ENCODE measurements at regions not wholly inside any gene's neighbourhood (a gene's known extent, or its start where the extent isn't known, plus 50 kb on each side); places are given as distances from the start of the nearest gene placed in this dataset.

- DNase-seq, result no peak
Measured at GRCh38 chr4:53809816-53810215, 218.5 kb upstream of the LNX1 start.

DNA sequence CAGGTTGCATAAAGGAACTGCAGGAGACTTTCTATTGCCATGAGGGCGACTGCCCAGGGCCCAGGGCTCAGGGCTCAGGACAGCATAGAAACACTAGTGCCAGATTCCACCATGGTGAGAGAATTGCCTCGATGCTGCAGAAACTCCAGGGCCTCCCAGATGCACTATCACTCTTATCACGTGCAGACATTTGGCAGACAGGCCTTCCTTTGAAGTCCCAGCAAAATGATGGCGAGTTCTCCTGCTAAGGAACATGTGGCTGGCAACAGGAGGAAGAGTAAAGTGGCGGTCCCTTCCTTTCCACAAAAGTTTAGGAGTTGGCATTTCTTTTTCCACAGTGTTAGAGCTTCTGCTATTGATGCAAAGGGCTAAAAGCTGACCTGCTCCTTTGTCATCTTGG is 214.0 kb upstream of the LNX1 start:
- no peak for DNase-seq

DNA sequence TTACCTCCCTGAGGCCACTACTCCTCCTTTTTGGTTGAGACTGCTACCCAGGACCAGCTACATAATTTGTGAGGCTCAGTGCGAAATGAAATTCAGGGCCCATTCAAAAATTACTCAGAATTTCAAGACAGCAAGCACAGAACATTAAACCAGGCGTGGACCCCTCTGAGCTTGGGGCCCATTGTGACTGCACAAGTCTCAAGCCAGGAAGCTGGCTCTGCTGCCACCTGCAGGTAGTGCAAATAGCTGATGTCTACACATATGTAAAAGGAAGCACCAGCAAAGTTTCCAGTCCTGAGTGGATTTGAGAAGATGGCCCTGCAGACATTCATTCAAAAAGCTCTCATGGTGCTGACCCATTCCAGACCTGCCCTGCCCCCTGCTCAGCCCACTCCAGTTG is 213.4 kb upstream of the LNX1 start:
- DNase-seq, result no peak

- no peak for DNase-seq
Measured at GRCh38 chr4:53802500-53802899, 211.2 kb upstream of the LNX1 start.

DNA sequence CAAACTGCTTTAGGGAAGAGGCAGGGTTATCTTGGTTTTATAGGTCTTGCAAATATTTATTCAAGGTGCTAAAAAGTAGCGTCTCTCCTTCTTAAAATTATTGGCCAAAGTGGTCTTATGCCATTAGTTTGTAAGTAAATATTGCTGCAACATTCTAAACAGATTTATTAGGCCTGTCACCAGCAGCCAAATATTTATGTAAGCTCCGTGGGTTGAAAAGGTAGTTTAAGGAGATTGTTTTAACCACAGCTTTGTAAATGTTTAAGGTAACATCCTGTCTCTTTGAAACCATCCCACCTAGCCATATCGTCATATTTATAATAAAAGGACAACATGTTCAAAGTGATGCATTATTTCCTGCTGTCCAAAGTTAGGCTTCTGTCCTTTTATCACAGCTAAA is 210.1 kb upstream of the LNX1 start:
- no peak for DNase-seq

DNA sequence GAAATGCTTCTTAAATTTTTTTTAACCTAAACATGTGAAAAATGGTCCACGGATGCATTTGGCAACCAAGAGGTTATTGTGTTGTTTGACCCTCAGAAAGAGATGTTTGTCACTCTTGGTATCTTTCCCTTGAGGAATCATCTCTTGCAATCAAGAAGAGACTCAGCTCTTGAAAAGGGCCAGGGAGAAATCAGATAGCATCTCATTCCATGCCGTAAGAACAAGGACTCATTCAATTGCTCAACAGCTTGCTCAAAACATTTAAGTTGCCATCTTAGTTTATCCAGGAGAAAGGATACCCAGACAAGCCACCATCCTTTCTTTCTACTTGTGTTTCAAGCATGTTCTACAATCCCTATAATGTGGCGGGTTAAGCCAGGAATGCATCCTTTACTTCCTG is 209.5 kb upstream of the LNX1 start:
- no peak for DNase-seq

DNA sequence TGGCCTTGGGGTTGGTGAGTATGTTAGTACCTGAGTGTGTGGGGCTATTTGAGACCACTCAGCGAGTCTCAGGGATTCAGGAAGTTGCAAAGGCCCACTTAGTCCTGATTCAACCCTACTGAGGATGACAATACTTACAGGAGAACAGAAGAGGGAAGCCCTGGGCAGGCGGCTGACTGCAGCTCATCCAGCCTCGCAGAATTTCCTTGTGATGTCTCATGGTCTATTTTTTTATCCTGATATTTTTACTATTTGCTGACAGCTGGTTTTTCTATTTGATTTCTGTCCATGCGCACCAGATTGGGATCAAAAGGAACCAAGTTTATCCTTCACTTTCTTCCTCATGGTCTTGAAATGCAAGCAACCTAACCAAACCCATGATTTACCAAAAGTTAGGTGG is 201.8 kb upstream of the LNX1 start:
- no peak for DNase-seq

- DNase-seq, result no peak
Measured at GRCh38 chr4:53790286-53790685, 199.0 kb upstream of the LNX1 start.

GRCh38 chr4:53788621-53789020 is 197.3 kb upstream of the LNX1 start:
- no peak for DNase-seq

GRCh38 chr4:53788011-53788410 is 196.7 kb upstream of the LNX1 start:
- DNase-seq, result no peak

- no peak for DNase-seq
Measured at GRCh38 chr4:53786632-53787031, 195.3 kb upstream of the LNX1 start.

- DNase-seq, result no peak
Measured at GRCh38 chr4:53785996-53786395, 194.7 kb upstream of the LNX1 start.

DNA sequence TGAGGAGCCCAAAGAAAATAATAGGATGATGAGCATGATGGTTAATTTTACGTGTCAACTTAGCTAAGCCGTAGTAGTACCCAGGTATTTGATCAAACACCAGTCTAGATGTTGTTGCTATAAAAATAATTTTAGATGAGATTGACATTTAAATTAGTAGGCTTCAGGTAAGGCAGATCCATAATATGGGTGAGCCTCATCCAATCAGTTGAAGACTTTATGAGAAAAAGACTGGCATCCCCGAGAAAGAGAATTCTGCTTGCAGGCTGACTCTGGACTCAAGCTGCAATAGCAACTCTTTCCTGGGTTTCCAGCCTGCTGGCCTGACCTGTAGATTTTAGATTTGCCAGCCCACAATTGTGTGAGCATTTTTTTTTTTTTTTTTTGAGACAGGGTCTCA is 192.8 kb upstream of the LNX1 start:
- no peak for DNase-seq

GRCh38 chr4:53783208-53783859 is 192.0 kb upstream of the LNX1 start:
- no peak for DNase-seq

DNA sequence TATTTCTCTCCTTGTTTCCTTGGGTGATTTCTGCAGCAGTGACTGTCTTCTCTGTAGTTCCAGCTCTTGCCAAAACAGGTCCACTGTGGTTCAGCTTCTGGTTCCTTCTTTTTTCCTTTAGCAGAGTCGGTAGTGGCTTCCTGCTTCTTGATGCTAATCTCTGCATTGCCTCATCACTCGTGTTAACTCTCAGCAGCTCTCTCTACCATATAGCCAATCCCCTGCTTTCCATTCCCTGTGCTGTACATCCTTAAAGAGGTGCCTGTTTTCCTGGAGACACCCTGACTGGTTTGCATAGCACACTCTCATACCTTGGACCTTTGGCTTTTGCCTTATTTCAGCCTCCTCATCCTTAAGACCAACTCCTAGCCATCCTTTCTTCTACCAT is 191.2 kb upstream of the LNX1 start:
- no peak for DNase-seq

- DNase-seq, result no peak
Measured at GRCh38 chr4:53781629-53782457, 190.6 kb upstream of the LNX1 start.

DNA sequence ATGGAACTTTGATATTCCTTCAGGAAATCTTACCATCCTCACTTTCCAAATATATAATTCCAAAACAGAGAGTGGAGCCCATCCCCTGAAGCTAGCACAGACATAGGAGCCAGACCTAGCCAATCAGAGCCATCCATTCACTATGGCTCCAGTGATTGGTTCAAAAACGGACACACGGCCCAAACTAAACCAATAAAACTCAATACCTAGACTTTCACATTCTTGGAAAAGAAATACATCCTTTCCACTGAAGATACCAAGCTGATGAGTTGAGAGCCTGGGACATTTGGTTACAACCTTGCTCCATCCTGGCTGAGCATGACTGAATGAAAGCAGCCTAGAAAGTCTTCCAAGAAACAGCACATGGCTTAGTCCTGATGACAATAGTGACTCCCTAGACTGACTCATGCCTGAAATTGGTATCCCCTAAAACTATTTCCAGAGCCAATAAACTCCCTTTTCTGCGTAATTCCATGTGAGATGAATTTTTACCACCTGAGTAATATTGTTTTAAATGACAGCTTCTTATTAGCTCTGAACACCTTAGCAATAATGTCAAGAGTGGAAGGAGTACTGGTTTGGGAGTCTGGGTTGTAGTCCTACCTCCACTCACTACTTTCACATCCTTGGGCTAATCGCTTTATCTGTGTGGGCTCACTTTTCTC is 189.6 kb upstream of the LNX1 start:
- no peak for DNase-seq

DNA sequence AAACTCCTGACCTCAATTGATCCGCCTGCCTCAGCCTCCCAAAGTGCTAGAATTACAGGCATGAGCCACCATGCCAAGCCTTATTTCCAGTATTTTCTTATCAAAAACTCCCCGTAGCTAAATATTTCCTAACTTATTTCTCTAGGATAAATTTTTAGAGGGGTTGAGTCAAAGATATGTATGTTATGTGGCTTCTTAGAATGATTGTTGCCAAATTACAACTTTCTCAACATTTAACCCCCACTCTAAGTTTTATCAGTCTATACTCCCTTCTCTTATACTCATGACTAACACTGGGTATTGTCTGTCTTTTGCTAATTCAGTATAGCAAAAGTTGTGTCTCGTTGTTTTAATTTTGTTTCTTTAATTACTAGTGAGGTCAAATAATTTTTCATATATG is 187.7 kb upstream of the LNX1 start:
- no peak for DNase-seq

GRCh38 chr4:53778155-53778554 is 186.9 kb upstream of the LNX1 start:
- DNase-seq, result no peak

DNA sequence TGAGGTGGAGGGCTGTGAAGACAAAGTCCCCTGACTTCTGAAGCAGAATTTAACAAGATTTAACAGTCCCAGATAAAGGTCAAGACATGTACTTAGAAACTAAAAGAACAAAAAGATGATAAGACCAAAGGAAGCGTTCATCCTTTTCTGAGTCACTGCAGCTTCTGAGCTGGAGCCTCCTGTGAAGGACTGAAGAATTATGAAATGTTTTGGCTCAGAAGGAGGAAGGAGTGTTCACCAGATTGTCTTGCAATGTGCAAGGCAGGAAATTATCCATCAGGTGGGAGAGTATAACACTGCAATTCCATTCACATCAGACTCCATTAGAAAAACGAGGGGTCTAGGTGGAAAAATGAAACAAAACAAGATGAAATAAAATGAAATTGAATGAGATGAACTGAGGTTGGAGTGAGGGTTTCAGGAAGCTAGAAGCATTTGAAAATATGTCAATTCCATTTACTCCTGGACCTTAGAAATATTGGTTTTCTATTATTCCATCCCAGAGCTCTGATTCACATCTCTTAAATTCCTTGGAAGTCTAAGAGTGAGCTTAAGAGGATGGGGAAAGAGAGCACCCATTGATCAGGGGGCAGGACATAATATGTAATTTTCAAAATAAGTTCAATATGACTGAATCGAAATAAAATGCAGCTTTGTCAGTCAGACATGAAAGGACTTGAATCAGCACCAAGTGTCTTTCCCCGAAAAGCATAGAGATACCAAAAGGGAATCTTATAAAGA is 186.1 kb upstream of the LNX1 start:
- DNase-seq, result no peak

DNA sequence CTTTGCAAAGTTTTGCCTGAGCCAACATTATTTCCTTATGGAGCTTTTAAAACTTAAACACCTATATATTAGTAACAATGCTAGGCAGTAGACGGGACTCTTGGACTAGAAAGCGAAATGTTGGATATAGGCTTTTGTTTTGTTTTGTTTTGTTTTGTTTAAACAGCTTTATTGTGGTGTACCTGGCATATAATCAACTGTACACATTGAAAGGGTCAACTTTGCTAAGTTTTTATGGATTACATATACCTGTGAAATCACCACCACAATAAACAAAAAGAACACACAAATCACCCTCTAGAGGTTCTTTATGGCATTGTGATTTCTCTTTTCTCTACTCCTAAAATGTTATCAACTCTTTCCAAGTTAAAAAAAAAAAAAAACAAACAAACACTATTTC is 184.9 kb upstream of the LNX1 start:
- no peak for DNase-seq

GRCh38 chr4:53775381-53775780 is 184.1 kb upstream of the LNX1 start:
- DNase-seq, result no peak

GRCh38 chr4:53771326-53771725 is 180.0 kb upstream of the LNX1 start:
- no peak for DNase-seq

DNA sequence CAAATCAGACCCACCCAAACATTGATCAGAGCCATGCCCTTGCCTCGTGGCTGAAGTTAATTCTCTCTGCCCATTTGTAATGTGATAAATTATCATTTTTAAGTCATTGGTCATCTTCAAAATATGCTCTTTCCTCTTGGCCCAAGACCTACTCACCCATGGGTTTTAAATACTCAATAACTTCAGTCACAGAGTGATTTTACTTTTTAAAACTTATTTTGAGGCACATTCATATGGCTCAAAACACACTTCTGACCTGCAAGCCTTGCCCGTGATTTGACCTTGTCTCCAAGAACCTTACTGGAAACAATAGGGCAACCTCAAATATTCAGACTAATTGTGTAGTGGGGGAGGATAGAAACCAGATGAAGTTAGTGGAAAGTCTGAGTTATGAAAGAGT is 176.2 kb upstream of the LNX1 start:
- no peak for DNase-seq

All from left hindlimb (tissue), 1 donor.